ENCODE measurements at regions not wholly inside any gene's neighbourhood (a gene's known extent, or its start where the extent isn't known, plus 50 kb on each side); places are given as distances from the start of the nearest gene placed in this dataset.

- peak; percentile 1 for DNase-seq (ENCODE audit: low spot score)
These were observed 355.5 kb downstream of the TLR4 start for GRCh38 chr9:118059484-118060278.

GRCh38 chr9:118083161-118083560, 379.0 kb downstream of the TLR4 start:
- DNase-seq (ENCODE audit: low spot score), result no peak

- DNase-seq (ENCODE audit: low spot score), result no peak
These were observed 383.9 kb downstream of the TLR4 start for GRCh38 chr9:118088090-118088489.

GRCh38 chr9:118091226-118091625, 387.0 kb downstream of the TLR4 start:
- no peak for DNase-seq (ENCODE audit: low spot score)

GRCh38 chr9:118091711-118092500, 387.7 kb downstream of the TLR4 start:
- no peak for DNase-seq (ENCODE audit: low spot score)

- DNase-seq (ENCODE audit: low spot score), result no peak
These were observed 390.2 kb downstream of the TLR4 start for GRCh38 chr9:118094387-118094786.

- no peak for DNase-seq (ENCODE audit: low spot score)
These were observed 396.6 kb downstream of the TLR4 start for GRCh38 chr9:118100529-118101419.

- no peak for DNase-seq (ENCODE audit: low spot score)
These were observed 400.2 kb downstream of the TLR4 start for GRCh38 chr9:118104363-118104762.

- DNase-seq (ENCODE audit: low spot score), result no peak
These were observed 404.8 kb downstream of the TLR4 start for GRCh38 chr9:118108971-118109370.

- no peak for DNase-seq (ENCODE audit: low spot score)
These were observed 405.3 kb downstream of the TLR4 start for GRCh38 chr9:118109542-118109941.

GRCh38 chr9:118121361-118121760, 417.2 kb downstream of the TLR4 start:
- DNase-seq (ENCODE audit: low spot score), result no peak

- no peak for DNase-seq (ENCODE audit: low spot score)
These were observed 424.1 kb downstream of the TLR4 start for GRCh38 chr9:118128313-118128712.

- no peak for DNase-seq (ENCODE audit: low spot score)
These were observed 425.3 kb downstream of the TLR4 start for GRCh38 chr9:118129541-118129940.

- no peak for DNase-seq (ENCODE audit: low spot score)
These were observed 444.8 kb downstream of the TLR4 start for GRCh38 chr9:118148990-118149389.

- no peak for DNase-seq (ENCODE audit: low spot score)
These were observed 452.6 kb downstream of the TLR4 start for GRCh38 chr9:118156846-118157245.

GRCh38 chr9:118162716-118163115, 458.5 kb downstream of the TLR4 start:
- no peak for DNase-seq (ENCODE audit: low spot score)

GRCh38 chr9:118163751-118164150, 459.5 kb downstream of the TLR4 start:
- DNase-seq (ENCODE audit: low spot score), result no peak

GRCh38 chr9:118165451-118165850, 461.2 kb downstream of the TLR4 start:
- no peak for DNase-seq (ENCODE audit: low spot score)

- peak; percentile 12 for DNase-seq (ENCODE audit: low spot score)
These were observed 466.1 kb downstream of the TLR4 start for GRCh38 chr9:118170032-118170955.

- no peak for DNase-seq (ENCODE audit: low spot score)
These were observed 473.0 kb downstream of the TLR4 start for GRCh38 chr9:118177241-118177640.

- no peak for DNase-seq (ENCODE audit: low spot score)
These were observed 479.4 kb downstream of the TLR4 start for GRCh38 chr9:118183576-118183975.
